Mesenchymal stem cell (in vitro differentiated cells and primary cell): ENCODE measurements at regions not wholly inside any gene's neighbourhood (a gene's known extent, or its start where the extent isn't known, plus 50 kb on each side); places are given as distances from the start of the nearest gene placed in this dataset.

Experiments used
- DNase-seq: peaks from one replicate; pipeline ENCODE4 v3.0.0-alpha.2; 2013
- H2AFZ ChIP-seq: one replicate; pipeline ENCODE4 v1.6.1; 2013; ENCODE audit warnings: low read depth, mild to moderate bottlenecking, control low read depth, inconsistent platforms, low read length, moderate library complexity
- H2AK5ac ChIP-seq: 2 replicates; pipeline ENCODE4 v1.6.1; 2013; ENCODE audit warnings: low read length, moderate library complexity, mild to moderate bottlenecking, inconsistent platforms; ENCODE audit not compliant: severe bottlenecking
- H2BK120ac ChIP-seq: one replicate; pipeline ENCODE4 v1.6.1; 2013; ENCODE audit warnings: low read depth, mild to moderate bottlenecking, inconsistent platforms, low read length, moderate library complexity
- H2BK12ac ChIP-seq, 2 experiments: one replicate each; pipeline ENCODE4 v1.6.1; 2013; ENCODE audit warnings: inconsistent platforms in 2 of 2, low read length in 2 of 2, mild to moderate bottlenecking in 2 of 2, moderate library complexity in 2 of 2, control low read depth in 1 of 2
- H2BK15ac ChIP-seq: one replicate; pipeline ENCODE4 v1.6.1; 2013; ENCODE audit warnings: mild to moderate bottlenecking, low read depth, inconsistent platforms; ENCODE audit not compliant: poor library complexity, severe bottlenecking
- H2BK5ac ChIP-seq: 2 replicates; pipeline ENCODE4 v1.6.1; 2013; ENCODE audit warnings: low read depth, mild to moderate bottlenecking, low read length, control low read depth, inconsistent platforms; ENCODE audit not compliant: poor library complexity, severe bottlenecking
- H3K14ac ChIP-seq, 2 experiments: one replicate each; pipeline ENCODE4 v1.6.1; 2013; ENCODE audit warnings: inconsistent platforms in 2 of 2, low read length in 2 of 2, control low read depth in 1 of 2, mild to moderate bottlenecking in 1 of 2, moderate library complexity in 1 of 2
- H3K18ac ChIP-seq, 2 experiments: one replicate each; pipeline ENCODE4 v1.6.1; 2013; ENCODE audit warnings: inconsistent platforms in 2 of 2, low read length in 2 of 2, control low read depth in 1 of 2, low read depth in 1 of 2, mild to moderate bottlenecking in 1 of 2
- H3K23ac ChIP-seq, 2 experiments: one replicate each; pipeline ENCODE4 v1.6.1; 2013; ENCODE audit warnings: inconsistent platforms in 2 of 2, low read length in 2 of 2, mild to moderate bottlenecking in 2 of 2, moderate library complexity in 2 of 2, control low read depth in 1 of 2
- H3K27ac ChIP-seq: 2 replicates; pipeline ENCODE4 v1.5.1; 2013; ENCODE audit warnings: mild to moderate bottlenecking, moderate library complexity, low read length, control low read depth, inconsistent platforms; ENCODE audit not compliant: poor library complexity, severe bottlenecking
- H3K27me3 ChIP-seq, 2 experiments: 2 replicates each; pipeline versions ENCODE4 v1.6.1 to v1.7.0; 2013; ENCODE audit warnings: low read length in 2 of 2, mild to moderate bottlenecking in 2 of 2, moderate library complexity in 2 of 2, control low read depth in 1 of 2, inconsistent platforms in 1 of 2; ENCODE audit not compliant: control insufficient read depth in 1 of 2, insufficient read depth in 1 of 2
- H3K36me3 ChIP-seq, 2 experiments: 2 replicates each; pipeline versions ENCODE4 v1.6.1 to v1.7.0; 2013; ENCODE audit warnings: low read length in 2 of 2, control low read depth in 1 of 2, inconsistent platforms in 1 of 2, low read depth in 1 of 2, mild to moderate bottlenecking in 1 of 2; ENCODE audit not compliant: insufficient read depth in 2 of 2, control insufficient read depth in 1 of 2
- H3K4ac ChIP-seq, 2 experiments: one replicate each; pipeline ENCODE4 v1.6.1; 2013; ENCODE audit warnings: inconsistent platforms in 2 of 2, low read length in 2 of 2, mild to moderate bottlenecking in 2 of 2, moderate library complexity in 2 of 2, control low read depth in 1 of 2, low read depth in 1 of 2
- H3K4me1 ChIP-seq: 2 replicates; pipeline ENCODE4 v1.6.1; 2013; ENCODE audit warnings: low read depth, low read length, control low read depth; ENCODE audit not compliant: control insufficient read depth, insufficient read depth
- H3K4me2 ChIP-seq: 2 replicates; pipeline ENCODE4 v1.6.1; 2013; ENCODE audit warnings: low read length, mild to moderate bottlenecking, inconsistent platforms; ENCODE audit not compliant: poor library complexity, severe bottlenecking
- H3K4me3 ChIP-seq, 2 experiments: 2 replicates each; pipeline versions ENCODE4 v1.5.1 to v1.7.0; 2013; ENCODE audit warnings: low read length in 2 of 2, mild to moderate bottlenecking in 2 of 2, control low read depth in 1 of 2, low read depth in 1 of 2; ENCODE audit not compliant: insufficient read depth in 1 of 2
- H3K79me1 ChIP-seq: replicated peaks from 2 replicates; pipeline ENCODE4 v1.6.1; 2013; ENCODE audit warnings: mild to moderate bottlenecking, control low read depth, low read length, inconsistent platforms; ENCODE audit not compliant: poor library complexity, severe bottlenecking
- H3K9ac ChIP-seq: 2 replicates; pipeline ENCODE4 v1.7.0; 2013; ENCODE audit warnings: mild to moderate bottlenecking, low read length, moderate library complexity
- H3K9me3 ChIP-seq: 2 replicates; pipeline ENCODE4 v1.7.0; 2013; ENCODE audit warnings: mild to moderate bottlenecking, low read length; ENCODE audit not compliant: control insufficient read depth
- H4K8ac ChIP-seq: one replicate; pipeline ENCODE4 v1.6.1; 2013; ENCODE audit warnings: inconsistent platforms, mild to moderate bottlenecking, low read length, moderate library complexity
- H4K91ac ChIP-seq: one replicate; pipeline ENCODE4 v1.6.1; 2013; ENCODE audit warnings: mild to moderate bottlenecking, low read length, inconsistent platforms
- WGBS: methylation state at CpG from one replicate; pipeline ENCODE4 v1.1.7; 2013; ENCODE audit warnings: mixed read lengths; 5-methylcytosine and 5-hydroxymethylcytosine counted together

- Histone ChIP-seq H3K9me3 (no peaks in the 10 kb centered on the region), H2BK12ac (no peak overlapping the region), H4K8ac (no peak overlapping the region), H3K4me2 (no peak overlapping the region), H3K9ac (no peak overlapping the region), H4K91ac (no peak overlapping the region), H3K18ac (no peak overlapping the region), H2BK15ac (no peak overlapping the region), H3K4me3 (no peak overlapping the region), H3K27ac (no peak overlapping the region), H3K4ac (no peak overlapping the region), H2AK5ac (no peak overlapping the region), H2AFZ (no peak overlapping the region), H3K36me3 (no peaks in the 10 kb centered on the region), H3K14ac (no peak overlapping the region), H2BK120ac (no peak overlapping the region), H3K4me1 (no peaks in the 10 kb centered on the region), H2BK5ac (no peak overlapping the region), H3K79me1 (no peaks in the 10 kb centered on the region), H3K27me3 (no peaks in the 10 kb centered on the region), H3K23ac (no peak overlapping the region)
- 81% methylated on average over 1 of the region's 2 CpGs for WGBS
- no peak for DNase-seq
Measured at GRCh38 chr3:106058475-106058874, 189.7 kb upstream of the CBLB start.

DNA sequence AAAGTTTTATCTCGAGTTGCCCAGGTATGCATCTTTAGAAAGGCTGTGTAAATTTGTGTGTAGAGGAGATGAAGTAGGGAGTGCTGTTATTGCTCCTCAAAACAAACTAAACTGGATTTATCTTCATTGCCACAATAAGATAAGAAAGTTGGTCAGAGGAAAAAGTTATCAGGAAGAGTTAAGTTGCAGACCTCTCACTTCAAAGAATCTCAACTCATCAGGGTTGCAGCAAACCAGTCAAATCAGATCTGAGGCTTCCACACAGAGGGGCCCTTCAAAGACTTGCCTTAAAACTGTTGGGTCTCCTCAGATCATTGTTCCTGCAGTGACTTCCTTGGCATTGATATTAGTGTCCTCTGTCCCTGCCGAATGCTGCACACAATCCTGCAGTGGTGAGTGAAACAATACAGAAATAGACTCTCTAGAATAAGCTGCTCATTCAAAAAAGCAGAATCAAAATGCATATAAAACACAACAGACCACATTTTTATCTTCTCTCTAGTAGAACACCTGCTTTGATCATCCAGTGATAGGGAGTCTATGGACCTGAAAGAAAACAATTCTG is 191.2 kb upstream of the CBLB start:
- Histone ChIP-seq H3K14ac (no peak overlapping the region), H2BK12ac (no peak overlapping the region), H3K18ac (no peak overlapping the region), H3K79me1 (no peaks in the 10 kb centered on the region), H3K4ac (no peak overlapping the region), H4K91ac (no peak overlapping the region), H2BK120ac (no peak overlapping the region), H3K4me2 (no peak overlapping the region), H2BK5ac (no peak overlapping the region), H3K27ac (no peak overlapping the region), H2AK5ac (no peak overlapping the region), H3K9me3 (peaks cover 3% of the 10 kb centered on the region), H2AFZ (no peak overlapping the region), H3K4me1 (no peaks in the 10 kb centered on the region), H3K36me3 (no peaks in the 10 kb centered on the region), H3K4me3 (no peak overlapping the region), H3K27me3 (no peaks in the 10 kb centered on the region), H4K8ac (no peak overlapping the region), H2BK15ac (no peak overlapping the region), H3K9ac (no peak overlapping the region), H3K23ac (no peak overlapping the region)
- 25% methylated on average over 1 of the region's 2 CpGs for WGBS
- no peak for DNase-seq

DNA sequence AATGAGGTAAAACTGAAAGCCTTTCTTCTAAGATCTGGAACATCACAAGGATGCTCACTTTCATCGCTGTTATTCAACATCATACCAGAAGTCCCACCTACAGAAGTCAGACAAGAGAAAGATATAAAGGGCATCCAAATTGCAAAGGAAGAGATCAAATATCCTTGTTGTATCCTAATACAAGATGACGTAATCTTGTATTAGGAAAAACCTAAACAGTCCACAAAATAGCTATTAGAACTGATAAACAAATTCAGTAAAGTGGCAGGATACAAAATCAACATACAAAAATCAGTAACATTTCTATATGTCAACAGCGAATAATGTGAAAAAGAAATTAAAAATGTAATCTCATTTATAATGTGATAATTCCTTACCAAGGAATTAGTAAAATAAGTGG is 195.1 kb upstream of the CBLB start:
- H4K8ac ChIP-seq = no peak overlapping the region
- no peaks in the 10 kb centered on the region for H3K4me1 ChIP-seq
- no peak overlapping the region for H2AFZ ChIP-seq
- H3K4ac ChIP-seq = no peak overlapping the region
- no peaks in the 10 kb centered on the region for H3K27me3 ChIP-seq
- H2BK120ac ChIP-seq = no peak overlapping the region
- no peak overlapping the region for H4K91ac ChIP-seq
- H3K23ac ChIP-seq = no peak overlapping the region
- H2BK5ac ChIP-seq = no peak overlapping the region
- no peak for DNase-seq
- H3K36me3 ChIP-seq = no peaks in the 10 kb centered on the region
- no peak overlapping the region for H3K9ac ChIP-seq
- 100% methylated on average over 2 of the region's 3 CpGs for WGBS
- no peak overlapping the region for H2BK15ac ChIP-seq
- H3K4me2 ChIP-seq = no peak overlapping the region
- no peak overlapping the region for H3K14ac ChIP-seq
- H3K18ac ChIP-seq = no peak overlapping the region
- H3K79me1 ChIP-seq = no peaks in the 10 kb centered on the region
- no peak overlapping the region for H3K27ac ChIP-seq
- H3K9me3 ChIP-seq = peaks cover 3% of the 10 kb centered on the region
- H2BK12ac ChIP-seq = no peak overlapping the region
- no peak overlapping the region for H2AK5ac ChIP-seq
- no peak overlapping the region for H3K4me3 ChIP-seq

DNA sequence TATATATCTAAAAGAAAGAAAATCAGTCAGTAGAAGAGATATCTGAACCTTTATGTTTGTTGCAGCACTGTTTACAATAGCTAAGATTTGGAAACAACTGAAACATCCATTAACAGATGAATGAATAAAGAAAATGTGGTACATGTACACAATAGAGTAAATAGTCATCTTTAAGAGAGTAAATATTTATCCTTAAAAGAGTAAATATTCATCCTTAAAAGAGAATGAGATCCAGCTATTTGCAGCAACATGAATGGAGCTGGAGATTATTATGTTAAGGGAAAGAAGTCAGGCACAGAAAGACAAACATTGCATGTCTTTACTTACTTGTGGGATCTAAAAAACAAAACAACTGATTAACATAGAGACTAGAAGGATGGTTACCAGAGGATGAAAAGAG is 197.0 kb upstream of the CBLB start:
- Histone ChIP-seq H3K9me3 (peaks cover 3% of the 10 kb centered on the region), H3K4me2 (no peak overlapping the region), H2BK12ac (no peak overlapping the region), H3K4me1 (no peaks in the 10 kb centered on the region), H2BK5ac (no peak overlapping the region), H2BK120ac (no peak overlapping the region), H4K8ac (no peak overlapping the region), H3K4ac (no peak overlapping the region), H3K18ac (no peak overlapping the region), H3K27ac (no peak overlapping the region), H2AK5ac (no peak overlapping the region), H3K9ac (no peak overlapping the region), H3K79me1 (no peaks in the 10 kb centered on the region), H3K27me3 (no peaks in the 10 kb centered on the region), H2AFZ (no peak overlapping the region), H3K36me3 (no peaks in the 10 kb centered on the region), H3K14ac (no peak overlapping the region), H3K4me3 (no peak overlapping the region), H2BK15ac (no peak overlapping the region), H3K23ac (no peak overlapping the region), H4K91ac (no peak overlapping the region)
- DNase-seq = peak; percentile 8
